Thymus (tissue), 11 donors: ENCODE measurements at regions not wholly inside any gene's neighbourhood (a gene's known extent, or its start where the extent isn't known, plus 50 kb on each side); places are given as distances from the start of the nearest gene placed in this dataset.

Experiments used
- DNase-seq, 9 donors: peaks; one replicate each; pipeline ENCODE4 v3.0.0-alpha.2; 2013; ENCODE audit warnings: low spot score in 9 of 9, low read depth in 6 of 9, missing footprints in 1 of 9
- H3K27ac ChIP-seq, 2 donors: one replicate each; pipeline ENCODE4 v1.5.1; 2013; ENCODE audit warnings: control low read depth in 1 of 2, low read depth in 1 of 2, low read length in 1 of 2, mild to moderate bottlenecking in 1 of 2, moderate library complexity in 1 of 2
- H3K27me3 ChIP-seq, 2 donors: one replicate each; pipeline ENCODE4 v1.5.1; 2013; ENCODE audit warnings: low read length in 1 of 2; ENCODE audit not compliant: control insufficient read depth in 2 of 2, insufficient read depth in 1 of 2
- H3K36me3 ChIP-seq, 2 donors: one replicate each; pipeline ENCODE4 v1.5.1; 2013; ENCODE audit warnings: low read length in 1 of 2, mild to moderate bottlenecking in 1 of 2, moderate library complexity in 1 of 2; ENCODE audit not compliant: control insufficient read depth in 2 of 2, insufficient read depth in 2 of 2
- H3K4me1 ChIP-seq, 2 donors: one replicate each; pipeline ENCODE4 v1.5.1; 2013; ENCODE audit warnings: low read length in 2 of 2; ENCODE audit not compliant: control insufficient read depth in 2 of 2, insufficient read depth in 2 of 2
- H3K4me3 ChIP-seq, 2 donors: one replicate each; pipeline ENCODE4 v1.5.1; 2013; ENCODE audit warnings: low read length in 2 of 2, control low read depth in 1 of 2, mild to moderate bottlenecking in 1 of 2
- H3K9me3 ChIP-seq, 2 donors: one replicate each; pipeline ENCODE4 v1.5.1; 2013; ENCODE audit warnings: low read length in 1 of 2, mild to moderate bottlenecking in 1 of 2; ENCODE audit not compliant: control insufficient read depth in 2 of 2, insufficient read depth in 1 of 2
- WGBS: extraction: QIAGEN DNeasy Blood & Tissue Kit; methylation state at CpG from one replicate; pipeline ENCODE4 v1.1.7; 2013; 5-methylcytosine and 5-hydroxymethylcytosine counted together
- donor health status: healthy.

- no peaks in the 10 kb centered on the region for H3K9me3 ChIP-seq
- no peaks in the 10 kb centered on the region for H3K4me1 ChIP-seq
- no peak overlapping the region for H3K27ac ChIP-seq
- 86% methylated on average over 3 of the region's 3 CpGs for WGBS
- no peak overlapping the region for H3K4me3 ChIP-seq
- no peak for DNase-seq
- no peaks in the 10 kb centered on the region for H3K27me3 ChIP-seq
- no peaks in the 10 kb centered on the region for H3K36me3 ChIP-seq
Observed at GRCh38 chr5:136522217-136522956, 157.0 kb upstream of the TRPC7 start.

- Histone ChIP-seq H3K9me3 (no peaks in the 10 kb centered on the region), H3K36me3 (no peaks in the 10 kb centered on the region), H3K4me1 (no peaks in the 10 kb centered on the region), H3K27ac (no peak overlapping the region), H3K27me3 (no peaks in the 10 kb centered on the region), H3K4me3 (no peak overlapping the region)
- DNase-seq, result no peak
Observed at GRCh38 chr5:136521696-136522095, 156.4 kb upstream of the TRPC7 start.

- WGBS, result 78% methylated on average over 3 of the region's 3 CpGs
- no peak overlapping the region for H3K4me3 ChIP-seq
Observed at GRCh38 chr5:136518814-136519213, 153.5 kb upstream of the TRPC7 start.

GRCh38 chr5:136518174-136518573, 152.8 kb upstream of the TRPC7 start:
- H3K27ac ChIP-seq, result no peak overlapping the region
- H3K27me3 ChIP-seq, result no peaks in the 10 kb centered on the region
- H3K9me3 ChIP-seq, result no peaks in the 10 kb centered on the region
- no peak for DNase-seq
- H3K4me1 ChIP-seq, result no peaks in the 10 kb centered on the region
- no peak overlapping the region for H3K4me3 ChIP-seq
- H3K36me3 ChIP-seq, result no peaks in the 10 kb centered on the region
- 94% methylated on average over 1 of the region's 1 CpG for WGBS

More at GRCh38 chr5:136518814-136519213, 153.5 kb upstream of the TRPC7 start:
- Histone ChIP-seq H3K27me3 (no peaks in the 10 kb centered on the region), H3K27ac (no peak overlapping the region), H3K4me1 (no peaks in the 10 kb centered on the region), H3K36me3 (no peaks in the 10 kb centered on the region), H3K9me3 (no peaks in the 10 kb centered on the region)
- no peak for DNase-seq

- H3K9me3 ChIP-seq, result no peaks in the 10 kb centered on the region
- H3K4me1 ChIP-seq, result no peaks in the 10 kb centered on the region
- H3K27me3 ChIP-seq, result no peaks in the 10 kb centered on the region
- H3K36me3 ChIP-seq, result no peaks in the 10 kb centered on the region
- no peak overlapping the region for H3K4me3 ChIP-seq
- 55% methylated on average over 1 of the region's 1 CpG for WGBS
- H3K27ac ChIP-seq, result no peak overlapping the region
- DNase-seq, result no peak
Observed at GRCh38 chr5:136517755-136518154, 152.4 kb upstream of the TRPC7 start.

GRCh38 chr5:136516637-136517036, 151.3 kb upstream of the TRPC7 start:
- H3K27me3 ChIP-seq, result no peaks in the 10 kb centered on the region
- no peak overlapping the region for H3K4me3 ChIP-seq
- WGBS, result 55% methylated on average over 3 of the region's 3 CpGs
- no peaks in the 10 kb centered on the region for H3K9me3 ChIP-seq
- H3K36me3 ChIP-seq, result no peaks in the 10 kb centered on the region
- no peak for DNase-seq
- H3K4me1 ChIP-seq, result no peaks in the 10 kb centered on the region
- H3K27ac ChIP-seq, result no peak overlapping the region

- Histone ChIP-seq H3K27ac (no peak overlapping the region), H3K4me1 (no peaks in the 10 kb centered on the region), H3K27me3 (no peaks in the 10 kb centered on the region), H3K36me3 (no peaks in the 10 kb centered on the region), H3K9me3 (no peaks in the 10 kb centered on the region), H3K4me3 (no peak overlapping the region)
- DNase-seq, result no peak
- 81% methylated on average over 3 of the region's 3 CpGs for WGBS
Observed at GRCh38 chr5:136513430-136513829, 148.1 kb upstream of the TRPC7 start.

GRCh38 chr5:136511046-136511445, 145.7 kb upstream of the TRPC7 start:
- Histone ChIP-seq H3K4me3 (no peak overlapping the region), H3K4me1 (no peaks in the 10 kb centered on the region), H3K27me3 (no peaks in the 10 kb centered on the region), H3K27ac (no peak overlapping the region), H3K9me3 (no peaks in the 10 kb centered on the region), H3K36me3 (no peaks in the 10 kb centered on the region)
- DNase-seq, result no peak
- WGBS, result 82% methylated on average over 3 of the region's 3 CpGs

GRCh38 chr5:136510481-136510880, 145.1 kb upstream of the TRPC7 start:
- no peaks in the 10 kb centered on the region for H3K4me1 ChIP-seq
- no peaks in the 10 kb centered on the region for H3K9me3 ChIP-seq
- H3K27me3 ChIP-seq, result no peaks in the 10 kb centered on the region
- no peaks in the 10 kb centered on the region for H3K36me3 ChIP-seq
- H3K4me3 ChIP-seq, result no peak overlapping the region
- DNase-seq, result no peak
- no peak overlapping the region for H3K27ac ChIP-seq
